Keratinocyte (primary cell): ENCODE measurements at regions not wholly inside any gene's neighbourhood (a gene's known extent, or its start where the extent isn't known, plus 50 kb on each side); places are given as distances from the start of the nearest gene placed in this dataset.

ENCODE experiments used
- DNase-seq: peaks from one replicate; pipeline ENCODE4 v3.0.0-alpha.2; 2011; ENCODE audit warnings: low read depth, missing footprints, low spot score
- FAIRE-seq: peaks from 2 replicates; lab custom pipeline; 2011; peaks lifted over from hg19 to GRCh38; lab: Jason Lieb, UNC
- H2AFZ ChIP-seq: 2 replicates; pipeline ENCODE4 v1.6.0; 2012; ENCODE audit warnings: low read length, control low read depth, inconsistent platforms; ENCODE audit not compliant: control insufficient read depth
- H3K27ac ChIP-seq: 2 replicates; pipeline ENCODE4 v1.5.1; 2011; ENCODE audit warnings: low read length; ENCODE audit not compliant: control insufficient read depth, insufficient read depth
- H3K27me3 ChIP-seq: 3 replicates; pipeline ENCODE4 v1.6.0; 2011; ENCODE audit warnings: low read length; ENCODE audit not compliant: control insufficient read depth, insufficient read depth; ENCODE audit errors: extremely low read depth
- H3K36me3 ChIP-seq, 2 experiments: 2 replicates in 1 of 2; 3 replicates in 1 of 2; pipeline ENCODE4 v1.5.1; 2011; ENCODE audit warnings: low read length in 2 of 2, mild to moderate bottlenecking in 1 of 2; ENCODE audit not compliant: control insufficient read depth in 2 of 2, insufficient read depth in 2 of 2; ENCODE audit errors: extremely low read depth in 1 of 2
- H3K4me1 ChIP-seq: 3 replicates; pipeline ENCODE4 v1.5.1; 2011; ENCODE audit warnings: low read length; ENCODE audit not compliant: control insufficient read depth, insufficient read depth; ENCODE audit errors: extremely low read depth
- H3K4me2 ChIP-seq: 3 replicates; pipeline ENCODE4 v1.6.0; 2011; ENCODE audit warnings: low read depth, low read length; ENCODE audit not compliant: control insufficient read depth, insufficient read depth; ENCODE audit errors: extremely low read depth
- H3K4me3 ChIP-seq, 3 experiments: fragments of 200-600 bp in 1 of 3; sonication (generic) in 1 of 3; 2 replicates in 2 of 3; 3 replicates in 1 of 3; pipeline ENCODE4 v1.5.1; 2011 to 2016; ENCODE audit warnings: low read length in 3 of 3, mild to moderate bottlenecking in 3 of 3, control low read depth in 2 of 3, inconsistent platforms in 1 of 3, low read depth in 1 of 3, mixed read lengths in 1 of 3, mixed run types in 1 of 3, moderate library complexity in 1 of 3; ENCODE audit not compliant: control insufficient read depth in 2 of 3, insufficient read depth in 2 of 3; ENCODE audit errors: extremely low read depth in 1 of 3
- H3K79me2 ChIP-seq: 2 replicates; pipeline ENCODE4 v1.6.0; 2012; ENCODE audit warnings: low read length; ENCODE audit not compliant: control insufficient read depth, insufficient read depth
- H3K9ac ChIP-seq: 3 replicates; pipeline ENCODE4 v1.6.0; 2011; ENCODE audit warnings: low read length; ENCODE audit not compliant: control insufficient read depth, insufficient read depth; ENCODE audit errors: extremely low read depth
- H3K9me1 ChIP-seq: 3 replicates; pipeline ENCODE4 v1.6.0; 2011; ENCODE audit warnings: low read length; ENCODE audit not compliant: control insufficient read depth, insufficient read depth; ENCODE audit errors: extremely low read depth
- H3K9me3 ChIP-seq: 2 replicates; pipeline ENCODE4 v1.5.1; 2012; ENCODE audit warnings: low read depth, low read length; ENCODE audit not compliant: control insufficient read depth
- H4K20me1 ChIP-seq: 3 replicates; pipeline ENCODE4 v1.6.0; 2011; ENCODE audit warnings: low read length; ENCODE audit not compliant: control insufficient read depth, insufficient read depth; ENCODE audit errors: extremely low read depth
- CTCF ChIP-seq, 3 experiments: IDR thresholded peaks in 1 of 3; conservative IDR thresholded peaks in 1 of 3; optimal IDR thresholded peaks in 1 of 3; 2 replicates in 2 of 3; 3 replicates in 1 of 3; pipeline versions ENCODE3 to v1.5.1; 2011; ENCODE audit warnings: low read length in 3 of 3, mild to moderate bottlenecking in 3 of 3, moderate library complexity in 2 of 3, control low read depth in 1 of 3, inconsistent platforms in 1 of 3; ENCODE audit not compliant: insufficient read depth in 2 of 3; ENCODE audit errors: extremely low read depth in 1 of 3
- EZH2 ChIP-seq: IDR thresholded peaks from one replicate; pipeline ENCODE4 v1.6.1; 2012; ENCODE audit warnings: inconsistent platforms, mild to moderate bottlenecking, low read length, moderate library complexity
- dilution Hi-C: fragments of 300-500 bp; cut with MboI; formaldehyde crosslinking; loops from one replicate; pipeline ENCODE4 v1.7.0; 2020; ENCODE audit warnings: low sequenced_read_pairs; ENCODE audit not compliant: extremely low pct_ligation_motif_present

GRCh38 chr4:108453366-108453765 lies 167.0 kb upstream of the RPL34 start:
- Histone ChIP-seq H3K9me1 (no peaks in the 10 kb centered on the region), H3K27ac (no peak overlapping the region), H3K9ac (no peak overlapping the region), H3K4me3 (no peak overlapping the region), H3K36me3 (no peaks in the 10 kb centered on the region), H3K4me1 (no peaks in the 10 kb centered on the region), H3K9me3 (no peaks in the 10 kb centered on the region), H3K79me2 (no peaks in the 10 kb centered on the region), H3K4me2 (no peak overlapping the region), H4K20me1 (no peaks in the 10 kb centered on the region), H2AFZ (no peak overlapping the region), H3K27me3 (no peaks in the 10 kb centered on the region)
- no peak for DNase-seq
- TF ChIP-seq EZH2 (no peak), CTCF (optimal IDR thresholded peaks at IDR 0.05 in 1 of 3, IDR thresholded peaks at IDR 0.05 in 1 of 3, conservative IDR thresholded peaks at IDR 0.05 in 1 of 3; ENCODE audit: extremely low read depth in 1 of 3, insufficient read depth in 2 of 3, low read length in 3 of 3) (no peak)
- dilution Hi-C loops = no loop called here
- no peak for FAIRE-seq

- H3K4me2 ChIP-seq = no peak overlapping the region
- H4K20me1 ChIP-seq = no peaks in the 10 kb centered on the region
- dilution Hi-C loops = no loop called here
- H3K9me3 ChIP-seq = no peaks in the 10 kb centered on the region
- H3K4me3 ChIP-seq = no peak overlapping the region
- H3K36me3 ChIP-seq = no peaks in the 10 kb centered on the region
- H2AFZ ChIP-seq = no peak overlapping the region
- H3K27me3 ChIP-seq = no peaks in the 10 kb centered on the region
- no peak overlapping the region for H3K27ac ChIP-seq
- no peak overlapping the region for H3K9ac ChIP-seq
- FAIRE-seq (no peak), DNase-seq (no peak)
- H3K9me1 ChIP-seq = no peaks in the 10 kb centered on the region
- H3K79me2 ChIP-seq = no peaks in the 10 kb centered on the region
- no peaks in the 10 kb centered on the region for H3K4me1 ChIP-seq
- no peak for TF ChIP-seq CTCF (optimal IDR thresholded peaks at IDR 0.05 in 1 of 3, IDR thresholded peaks at IDR 0.05 in 1 of 3, conservative IDR thresholded peaks at IDR 0.05 in 1 of 3; ENCODE audit: extremely low read depth in 1 of 3, insufficient read depth in 2 of 3, low read length in 3 of 3)
These were observed 170.0 kb upstream of the RPL34 start for GRCh38 chr4:108450236-108450898.
